ENCODE measurements at regions not wholly inside any gene's neighbourhood (a gene's known extent, or its start where the extent isn't known, plus 50 kb on each side); places are given as distances from the start of the nearest gene placed in this dataset.

DNA sequence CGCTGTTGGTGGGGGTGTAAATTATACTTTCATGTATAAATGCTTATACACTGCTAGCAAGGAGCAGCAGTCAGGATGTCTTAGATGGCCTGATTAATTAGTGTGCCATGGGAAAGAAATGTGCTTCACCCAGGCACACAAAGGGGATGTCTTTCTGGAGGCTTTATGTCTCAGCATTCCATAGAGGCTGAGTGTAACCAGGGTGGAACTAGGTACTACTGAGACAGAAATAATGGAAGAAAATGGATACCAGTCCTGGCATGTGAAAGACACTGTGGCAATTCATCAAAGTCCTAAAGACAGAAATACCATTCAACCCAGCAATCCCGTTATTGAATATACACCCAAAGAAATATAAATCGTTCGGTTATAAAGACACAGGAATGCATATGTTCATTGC, 52.5 kb downstream of the PF4 start:
- ChIA-PET POLR2A (no interaction called here), CTCF (no interaction called here), RAD21 (ENCODE audit: low non-redundant PET in 1 of 2, low total read pairs in 2 of 2, uncharacterized antibody in 2 of 2, unreplicated experiment in 2 of 2) (no interaction called here)
- no peaks in the 10 kb centered on the region for H3K9me2 ChIP-seq (ENCODE audit: insufficient read depth)
- H3K36me3 ChIP-seq (ENCODE audit: control insufficient read depth in 1 of 2, insufficient read depth in 2 of 2, low read length in 2 of 2): no peaks in the 10 kb centered on the region
- no TSS peak for BruUV-seq (replicated peaks)
- no peaks in the 10 kb centered on the region for H3K79me2 ChIP-seq (ENCODE audit: insufficient read depth, low read length)
- H3K4me2 ChIP-seq (ENCODE audit: low read length): no peak overlapping the region
- no peak overlapping the region for H3K27ac ChIP-seq (ENCODE audit: low read depth, low read length)
- H4K20me1 ChIP-seq (ENCODE audit: insufficient read depth): no peaks in the 10 kb centered on the region
- no peak overlapping the region for H3K4me3 ChIP-seq (replicated peaks in 1 of 2; ENCODE audit: low read depth in 1 of 2, low read length in 2 of 2)
- no peaks in the 10 kb centered on the region for H3K27me3 ChIP-seq (ENCODE audit: insufficient read depth, low read length)
- TF ChIP-seq SIN3A (IDR thresholded peaks at IDR 0.05; ENCODE audit: low read depth): no peak
- TF ChIP-seq JUND (IDR thresholded peaks at IDR 0.05): no peak
- no peak for TF ChIP-seq ZNF274 (IDR thresholded peaks at IDR 0.05; ENCODE audit: low read depth, low read length)
- H3K9ac ChIP-seq (ENCODE audit: low read length): no peak overlapping the region
- DNase-seq (ENCODE audit: low read depth, low spot score) (no peak), ATAC-seq (no peak)
- H3K9me3 ChIP-seq (ENCODE audit: control insufficient read depth in 1 of 2, insufficient read depth in 1 of 2, low read depth in 1 of 2, low read length in 2 of 2): no peaks in the 10 kb centered on the region
- no peak overlapping the region for H2AFZ ChIP-seq (ENCODE audit: low read depth, low read length, poor library complexity, severe bottlenecking)
- H3K4me1 ChIP-seq (ENCODE audit: control insufficient read depth in 1 of 2, insufficient read depth in 2 of 2, low read length in 2 of 2): no peaks in the 10 kb centered on the region
- intact Hi-C loops (cut with micrococcal nuclease): no loop called here

DNA sequence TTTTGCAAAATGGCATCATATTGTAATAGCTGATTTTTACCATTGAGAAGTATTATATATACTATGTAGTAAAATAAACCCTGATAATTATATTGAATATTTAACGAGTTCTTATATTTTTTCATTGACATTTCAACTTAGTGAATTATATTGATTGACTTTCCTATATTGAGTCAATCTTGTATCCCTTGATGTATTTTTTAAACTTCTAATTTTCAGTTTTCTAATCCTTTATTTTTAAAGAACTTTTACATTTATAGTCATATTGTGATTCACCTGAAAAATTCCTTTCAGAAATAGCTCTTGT, 54.4 kb downstream of the CXCL1 start:
- Histone ChIP-seq H3K4me2 (ENCODE audit: low read length) (no peak overlapping the region), H4K20me1 (ENCODE audit: insufficient read depth) (no peaks in the 10 kb centered on the region), H3K36me3 (ENCODE audit: control insufficient read depth in 1 of 2, insufficient read depth in 2 of 2, low read length in 2 of 2) (no peaks in the 10 kb centered on the region), H3K9ac (ENCODE audit: low read length) (no peak overlapping the region), H3K9me3 (ENCODE audit: control insufficient read depth in 1 of 2, insufficient read depth in 1 of 2, low read depth in 1 of 2, low read length in 2 of 2) (no peaks in the 10 kb centered on the region), H3K4me1 (ENCODE audit: control insufficient read depth in 1 of 2, insufficient read depth in 2 of 2, low read length in 2 of 2) (no peaks in the 10 kb centered on the region), H3K79me2 (ENCODE audit: insufficient read depth, low read length) (no peaks in the 10 kb centered on the region), H2AFZ (ENCODE audit: low read depth, low read length, poor library complexity, severe bottlenecking) (no peak overlapping the region), H3K27me3 (ENCODE audit: insufficient read depth, low read length) (no peaks in the 10 kb centered on the region), H3K27ac (ENCODE audit: low read depth, low read length) (no peak overlapping the region), H3K9me2 (ENCODE audit: insufficient read depth) (no peaks in the 10 kb centered on the region), H3K4me3 (replicated peaks in 1 of 2; ENCODE audit: low read depth in 1 of 2, low read length in 2 of 2) (no peak overlapping the region)
- ATAC-seq: no peak
- BruUV-seq (replicated peaks): no TSS peak
- no peak for TF ChIP-seq FOSL1 (IDR thresholded peaks at IDR 0.05; ENCODE audit: low read depth)
- no peak for TF ChIP-seq POLR2AphosphoS5 (IDR thresholded peaks at IDR 0.05; ENCODE audit: low read depth, low read length)
- no peak for DNase-seq (ENCODE audit: low read depth, low spot score)
- ChIA-PET POLR2A (no interaction called here), RAD21 (ENCODE audit: low non-redundant PET in 1 of 2, low total read pairs in 2 of 2, uncharacterized antibody in 2 of 2, unreplicated experiment in 2 of 2) (no interaction called here), CTCF (interaction anchor here (1.2 to 1.5 kb wide), 2 partner anchors 9 to 211 kb away, joined by 3 to 5 read pairs; no protein-coding TSS in a partner anchor)
- intact Hi-C loops (cut with micrococcal nuclease): loop anchor here (2.0 kb wide), 2 partner anchors 195 to 261 kb away; no protein-coding TSS in a partner anchor

All from HCT116 (cell line).